B cell (primary cell): ENCODE measurements at regions not wholly inside any gene's neighbourhood (a gene's known extent, or its start where the extent isn't known, plus 50 kb on each side); places are given as distances from the start of the nearest gene placed in this dataset.

Experiments
- ATAC-seq: fragments of 200-7000 bp; cut with Tn5 transposase; one replicate; pipeline ENCODE4 v1.10.0; 2021; ENCODE audit warnings: low read depth, mild to moderate bottlenecking, moderate number of reproducible peaks, moderate library complexity
- CTCF ChIA-PET: fragments of 350-600 bp; sonication (Branson Sonifier 250); formaldehyde crosslinking; loops from one replicate; lab custom pipeline; 2021; ENCODE audit warnings: antibody characterized with exemption, inconsistent platforms; lab: Charles Lee
- POLR2A ChIA-PET: fragments of 350-600 bp; sonication (Branson Sonifier 250); formaldehyde crosslinking; loops from one replicate; lab custom pipeline; 2021; ENCODE audit warnings: antibody characterized with exemption; lab: Charles Lee
- DNase-seq: peaks from one replicate; pipeline ENCODE4 v3.0.0; 2013
- H2AFZ ChIP-seq: 2 replicates; pipeline ENCODE4 v1.6.1; 2012; ENCODE audit warnings: mild to moderate bottlenecking, low read depth, low read length; ENCODE audit not compliant: insufficient read depth, poor library complexity, severe bottlenecking
- H3K27ac ChIP-seq, 2 donors: 1 replicate in 1 of 2; 2 replicates in 1 of 2; pipeline ENCODE4 v1.5.1; 2012 to 2013; ENCODE audit warnings: low read length in 2 of 2, mild to moderate bottlenecking in 2 of 2, moderate library complexity in 1 of 2
- H3K27me3 ChIP-seq, 4 experiments: fragments of 200-600 bp in 1 of 4; sonication (generic) in 1 of 4; replicated peaks in 1 of 4; 1 replicate in 2 of 4; 2 replicates in 2 of 4; pipeline versions ENCODE4 v1.6.1 to v1.7.0; 2013 to 2016; ENCODE audit warnings: low read length in 3 of 4, mild to moderate bottlenecking in 2 of 4, mixed read lengths in 1 of 4, moderate library complexity in 1 of 4; ENCODE audit not compliant: insufficient read depth in 4 of 4, control insufficient read depth in 3 of 4; ENCODE audit errors: control extremely low read depth in 1 of 4
- H3K36me3 ChIP-seq, 2 experiments: replicated peaks in 1 of 2; 1 replicate in 1 of 2; 2 replicates in 1 of 2; pipeline versions ENCODE4 v1.6.1 to v1.7.1; 2013; ENCODE audit warnings: low read length in 1 of 2; ENCODE audit not compliant: insufficient read depth in 2 of 2, control insufficient read depth in 1 of 2; ENCODE audit errors: control extremely low read depth in 1 of 2, extremely low read depth in 1 of 2
- H3K4me1 ChIP-seq, 2 donors: fragments of 200-600 bp in 1 of 2; sonication (generic) in 1 of 2; 1 replicate in 1 of 2; 2 replicates in 1 of 2; pipeline versions ENCODE4 v1.5.1 to v1.6.1; 2013 to 2017; ENCODE audit warnings: low read length in 2 of 2; ENCODE audit not compliant: control insufficient read depth in 2 of 2, insufficient read depth in 2 of 2
- H3K4me2 ChIP-seq: replicated peaks from 2 replicates; pipeline ENCODE3; 2012; ENCODE audit warnings: mild to moderate bottlenecking, low read depth, low read length; ENCODE audit not compliant: poor library complexity, severe bottlenecking
- H3K4me3 ChIP-seq, 5 experiments: fragments of 200-600 bp in 1 of 5; sonication (generic) in 1 of 5; 1 replicate in 3 of 5; 2 replicates in 2 of 5; pipeline versions ENCODE4 v1.5.1 to v1.7.0; 2011 to 2016; ENCODE audit warnings: low read length in 4 of 5, mild to moderate bottlenecking in 4 of 5, low read depth in 2 of 5, control low read depth in 1 of 5, moderate library complexity in 1 of 5; ENCODE audit not compliant: insufficient read depth in 1 of 5; ENCODE audit errors: control extremely low read depth in 1 of 5, extremely low read depth in 1 of 5
- H3K79me2 ChIP-seq: fragments of 200-600 bp; sonication (generic); one replicate; pipeline ENCODE4 v1.6.0; 2016; ENCODE audit warnings: low read length; ENCODE audit not compliant: control insufficient read depth, insufficient read depth
- H3K9ac ChIP-seq: fragments of 200-600 bp; sonication (generic); 2 replicates; pipeline ENCODE4 v1.6.1; 2017; ENCODE audit warnings: mild to moderate bottlenecking, low read length, moderate library complexity
- H3K9me3 ChIP-seq, 3 donors: one replicate each; pipeline versions ENCODE4 v1.6.1 to v1.7.1; 2013; ENCODE audit warnings: low read length in 2 of 3; ENCODE audit not compliant: control insufficient read depth in 2 of 3, insufficient read depth in 1 of 3; ENCODE audit errors: control extremely low read depth in 1 of 3
- H4K20me1 ChIP-seq: 2 replicates; pipeline ENCODE4 v1.6.0; 2012; ENCODE audit warnings: mild to moderate bottlenecking, low read length; ENCODE audit not compliant: insufficient read depth, control insufficient read depth, poor library complexity, severe bottlenecking
- H3K27ac Mint-ChIP-seq: one replicate; pipeline ENCODE4 v1.8.0; 2021; ENCODE audit warnings: mixed read lengths
- H3K27me3 Mint-ChIP-seq: one replicate; pipeline ENCODE4 v1.8.0; 2021; ENCODE audit warnings: mixed read lengths
- H3K4me1 Mint-ChIP-seq: one replicate; pipeline ENCODE4 v1.8.0; 2021; ENCODE audit warnings: mixed read lengths
- H3K4me3 Mint-ChIP-seq: one replicate; pipeline ENCODE4 v1.8.0; 2021; ENCODE audit warnings: mixed read lengths
- H3K9me3 Mint-ChIP-seq: one replicate; pipeline ENCODE4 v1.8.0; 2022; ENCODE audit warnings: mixed read lengths; ENCODE audit not compliant: insufficient read depth
- CTCF ChIP-seq: fragments of 200-600 bp; IDR thresholded peaks from one replicate; pipeline ENCODE4 v1.8.0; 2022; ENCODE audit warnings: antibody characterized with exemption, mild to moderate bottlenecking
- EZH2 ChIP-seq: IDR thresholded peaks from 2 replicates; pipeline ENCODE4 v1.6.1; 2012; ENCODE audit warnings: borderline replicate concordance, low read depth, mild to moderate bottlenecking, moderate library complexity, low read length; ENCODE audit not compliant: insufficient read depth, poor library complexity, severe bottlenecking
- WGBS: methylation state at CpG from one replicate; pipeline ENCODE4 v1.1.5; 2013; ENCODE audit warnings: missing lambda C conversion rate; ENCODE audit not compliant: insufficient coverage; 5-methylcytosine and 5-hydroxymethylcytosine counted together
- intact Hi-C: fragments of 100-400 bp; cut with micrococcal nuclease; formaldehyde crosslinking; loops from one replicate; pipeline ENCODE4 v1.10.0; 2022

- H3K27me3 Mint-ChIP-seq, result peaks cover 34% of the 10 kb centered on the region
- CTCF ChIA-PET, result no interaction called here
Observed at GRCh38 chr7:142457146-142457703, 199.4 kb upstream of the PRSS58 start.

DNA sequence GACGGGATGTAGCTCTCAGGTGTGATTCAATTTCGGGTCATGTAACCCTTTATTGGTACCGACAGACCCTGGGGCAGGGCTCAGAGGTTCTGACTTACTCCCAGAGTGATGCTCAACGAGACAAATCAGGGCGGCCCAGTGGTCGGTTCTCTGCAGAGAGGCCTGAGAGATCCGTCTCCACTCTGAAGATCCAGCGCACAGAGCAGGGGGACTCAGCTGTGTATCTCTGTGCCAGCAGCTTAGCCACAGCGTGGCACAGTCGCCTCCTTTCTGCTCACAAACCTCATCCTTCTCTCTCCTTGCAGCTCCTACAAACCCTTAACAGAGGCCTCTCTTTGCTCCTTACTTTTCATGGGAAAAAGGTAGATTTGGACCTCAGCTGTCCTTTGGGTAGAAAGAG is 197.5 kb upstream of the PRSS58 start:
- Histone ChIP-seq H3K9ac (no peak overlapping the region), H3K4me2 (no peak overlapping the region), H2AFZ (no peak overlapping the region), H3K79me2 (no peaks in the 10 kb centered on the region), H3K27me3 (peaks cover 0 to 4% (median 2%) of the 10 kb centered on the region in 4 experiments), H4K20me1 (no peaks in the 10 kb centered on the region), H3K27ac (no peak overlapping the region), H3K4me3 (no peak overlapping the region), H3K4me1 (no peaks in the 10 kb centered on the region), H3K36me3 (no peaks in the 10 kb centered on the region), H3K9me3 (no peaks in the 10 kb centered on the region)
- TF ChIP-seq EZH2 (no peak), CTCF (no peak)
- intact Hi-C loops, result no loop called here
- Mint-ChIP-seq H3K4me3 (no peak overlapping the region), H3K9me3 (no peaks in the 10 kb centered on the region), H3K4me1 (no peaks in the 10 kb centered on the region), H3K27me3 (peaks cover 35% of the 10 kb centered on the region), H3K27ac (no peak overlapping the region)
- 95% methylated on average over 8 of the region's 10 CpGs for WGBS
- ChIA-PET CTCF (no interaction called here), POLR2A (no interaction called here)
- ATAC-seq (no peak), DNase-seq (no peak)

More at GRCh38 chr7:142457146-142457703, 199.4 kb upstream of the PRSS58 start:
- H3K4me3 ChIP-seq, result no peak overlapping the region
- no peaks in the 10 kb centered on the region for H3K79me2 ChIP-seq
- Mint-ChIP-seq H3K27ac (no peak overlapping the region), H3K4me3 (no peak overlapping the region), H3K4me1 (no peaks in the 10 kb centered on the region), H3K9me3 (no peaks in the 10 kb centered on the region)
- no peak overlapping the region for H2AFZ ChIP-seq
- no peaks in the 10 kb centered on the region for H3K9me3 ChIP-seq
- 100% methylated on average over 1 of the region's 2 CpGs for WGBS
- no peak overlapping the region for H3K9ac ChIP-seq
- POLR2A ChIA-PET, result no interaction called here
- H3K36me3 ChIP-seq, result no peaks in the 10 kb centered on the region
- H3K27ac ChIP-seq, result no peak overlapping the region
- peaks cover 0 to 4% (median 2%) of the 10 kb centered on the region in 4 experiments for H3K27me3 ChIP-seq
- no peak overlapping the region for H3K4me2 ChIP-seq
- intact Hi-C loops, result no loop called here
- no peaks in the 10 kb centered on the region for H3K4me1 ChIP-seq
- ATAC-seq, result no peak
- TF ChIP-seq EZH2, result no peak
- TF ChIP-seq CTCF, result no peak
- H4K20me1 ChIP-seq, result no peaks in the 10 kb centered on the region
- no peak for DNase-seq
